Peyer's patch (tissue), 4 donors: ENCODE measurements at regions not wholly inside any gene's neighbourhood (a gene's known extent, or its start where the extent isn't known, plus 50 kb on each side); places are given as distances from the start of the nearest gene placed in this dataset.
A peak's percentile ranks its signal among the peaks of the same experiment; 100 is the strongest.

Experiments
- DNase-seq, 3 donors: peaks; one replicate each; pipeline ENCODE4 v3.0.0-alpha.2; 2017 to 2019
- H3K27ac ChIP-seq, 4 donors: fragments of 200-600 bp; sonication (generic); one replicate each; pipeline ENCODE4 v1.5.1; 2016 to 2019
- H3K27me3 ChIP-seq, 2 donors: fragments of 200-600 bp; sonication (generic); one replicate each; pipeline ENCODE4 v1.5.1; 2019
- H3K36me3 ChIP-seq, 3 donors: fragments of 200-600 bp; sonication (generic); one replicate each; pipeline ENCODE4 v1.5.1; 2016 to 2019
- H3K4me1 ChIP-seq, 4 donors: fragments of 200-600 bp; sonication (generic); one replicate each; pipeline ENCODE4 v1.5.1; 2016 to 2019
- H3K4me3 ChIP-seq, 4 donors: fragments of 200-600 bp; sonication (generic); 1 replicate in 3 of 4; 2 replicates in 1 of 4; pipeline ENCODE4 v1.5.1; 2016 to 2019; ENCODE audit warnings: mild to moderate bottlenecking in 1 of 4
- H3K9me3 ChIP-seq, 4 donors: fragments of 200-600 bp; sonication (generic); one replicate each; pipeline ENCODE4 v1.5.1; 2016 to 2019; ENCODE audit warnings: mild to moderate bottlenecking in 1 of 4
- POLR2A ChIP-seq, 2 donors: fragments of 450-650 bp; IDR thresholded peaks; one replicate each; pipeline ENCODE4 v1.5.1; 2017; ENCODE audit warnings: antibody characterized with exemption in 2 of 2, mild to moderate bottlenecking in 2 of 2, moderate library complexity in 2 of 2
- TF ChIP-seq, protein P1 (sequence below), 6 experiments: fragments of 450-650 bp in 4 of 6; fragments of 200-600 bp in 2 of 6; sonication (generic) in 1 of 6; IDR thresholded peaks; one replicate each; pipeline ENCODE4 v1.5.1; 2017 to 2019; ENCODE audit warnings: antibody characterized with exemption in 6 of 6, mild to moderate bottlenecking in 3 of 6, moderate library complexity in 1 of 6

- no peaks in the 10 kb centered on the region for H3K36me3 ChIP-seq
- no peak for DNase-seq
- no peak for TF ChIP-seq POLR2A (IDR thresholded peaks at IDR 0.05)
- TF ChIP-seq, protein P1, sequence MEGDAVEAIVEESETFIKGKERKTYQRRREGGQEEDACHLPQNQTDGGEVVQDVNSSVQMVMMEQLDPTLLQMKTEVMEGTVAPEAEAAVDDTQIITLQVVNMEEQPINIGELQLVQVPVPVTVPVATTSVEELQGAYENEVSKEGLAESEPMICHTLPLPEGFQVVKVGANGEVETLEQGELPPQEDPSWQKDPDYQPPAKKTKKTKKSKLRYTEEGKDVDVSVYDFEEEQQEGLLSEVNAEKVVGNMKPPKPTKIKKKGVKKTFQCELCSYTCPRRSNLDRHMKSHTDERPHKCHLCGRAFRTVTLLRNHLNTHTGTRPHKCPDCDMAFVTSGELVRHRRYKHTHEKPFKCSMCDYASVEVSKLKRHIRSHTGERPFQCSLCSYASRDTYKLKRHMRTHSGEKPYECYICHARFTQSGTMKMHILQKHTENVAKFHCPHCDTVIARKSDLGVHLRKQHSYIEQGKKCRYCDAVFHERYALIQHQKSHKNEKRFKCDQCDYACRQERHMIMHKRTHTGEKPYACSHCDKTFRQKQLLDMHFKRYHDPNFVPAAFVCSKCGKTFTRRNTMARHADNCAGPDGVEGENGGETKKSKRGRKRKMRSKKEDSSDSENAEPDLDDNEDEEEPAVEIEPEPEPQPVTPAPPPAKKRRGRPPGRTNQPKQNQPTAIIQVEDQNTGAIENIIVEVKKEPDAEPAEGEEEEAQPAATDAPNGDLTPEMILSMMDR (IDR thresholded peaks at IDR 0.05), result no peak
- H3K4me1 ChIP-seq, result no peaks in the 10 kb centered on the region
- no peak overlapping the region for H3K27ac ChIP-seq
- no peak overlapping the region for H3K4me3 ChIP-seq
- H3K27me3 ChIP-seq, result no peaks in the 10 kb centered on the region
- H3K9me3 ChIP-seq, result no peaks in the 10 kb centered on the region
Measured at GRCh38 chr6:48835421-48835958, 627.6 kb downstream of the MMUT start.

DNA sequence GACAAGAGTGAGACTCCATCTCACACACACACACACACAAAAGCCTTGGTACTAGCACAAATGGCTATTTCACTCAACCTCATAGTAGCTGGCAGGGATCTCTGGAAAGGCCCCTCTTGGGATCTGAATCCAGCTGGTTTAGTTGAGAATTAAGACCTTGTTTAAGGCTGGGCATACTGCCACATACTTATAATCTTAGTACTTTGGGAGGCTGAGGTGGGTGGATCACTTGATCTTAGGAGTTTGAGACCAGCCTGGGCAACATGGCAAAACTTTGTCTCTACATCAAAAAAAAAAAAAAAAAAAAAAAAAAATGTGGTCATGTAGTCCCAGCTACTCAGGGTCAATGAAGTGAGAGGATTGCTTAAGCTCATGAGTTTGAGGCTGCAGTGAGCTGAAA is 628.3 kb downstream of the MMUT start:
- no peak for DNase-seq
- H3K27ac ChIP-seq, result no peak overlapping the region
- no peaks in the 10 kb centered on the region for H3K9me3 ChIP-seq
- no peaks in the 10 kb centered on the region for H3K4me1 ChIP-seq
- no peaks in the 10 kb centered on the region for H3K36me3 ChIP-seq
- no peak overlapping the region for H3K4me3 ChIP-seq
- H3K27me3 ChIP-seq, result no peaks in the 10 kb centered on the region
- TF ChIP-seq, protein P1 (IDR thresholded peaks at IDR 0.05), result no peak
- no peak for TF ChIP-seq POLR2A (IDR thresholded peaks at IDR 0.05)

DNA sequence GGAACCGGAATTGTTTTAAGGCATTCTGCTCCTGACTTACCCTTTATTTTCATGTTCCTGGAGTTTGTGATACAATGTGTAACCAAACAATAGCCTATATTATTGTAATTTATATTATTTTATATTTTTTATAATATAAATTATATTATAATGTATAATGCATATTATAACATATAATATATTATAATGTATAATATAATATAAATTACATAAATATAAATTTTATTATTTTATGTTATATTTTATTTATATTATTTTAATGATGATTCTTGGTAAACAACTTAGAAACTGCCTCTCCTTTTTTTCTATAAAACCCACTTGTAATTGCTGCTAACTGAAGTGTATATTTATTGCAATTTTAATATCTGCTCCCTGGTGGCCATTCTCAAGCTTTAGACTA is 629.1 kb downstream of the MMUT start:
- Histone ChIP-seq H3K9me3 (no peaks in the 10 kb centered on the region), H3K4me3 (no peak overlapping the region), H3K27ac (no peak overlapping the region), H3K4me1 (no peaks in the 10 kb centered on the region), H3K27me3 (no peaks in the 10 kb centered on the region), H3K36me3 (no peaks in the 10 kb centered on the region)
- TF ChIP-seq POLR2A (IDR thresholded peaks at IDR 0.05), result no peak
- TF ChIP-seq, protein P1 (IDR thresholded peaks at IDR 0.05), result no peak
- no peak for DNase-seq

DNA sequence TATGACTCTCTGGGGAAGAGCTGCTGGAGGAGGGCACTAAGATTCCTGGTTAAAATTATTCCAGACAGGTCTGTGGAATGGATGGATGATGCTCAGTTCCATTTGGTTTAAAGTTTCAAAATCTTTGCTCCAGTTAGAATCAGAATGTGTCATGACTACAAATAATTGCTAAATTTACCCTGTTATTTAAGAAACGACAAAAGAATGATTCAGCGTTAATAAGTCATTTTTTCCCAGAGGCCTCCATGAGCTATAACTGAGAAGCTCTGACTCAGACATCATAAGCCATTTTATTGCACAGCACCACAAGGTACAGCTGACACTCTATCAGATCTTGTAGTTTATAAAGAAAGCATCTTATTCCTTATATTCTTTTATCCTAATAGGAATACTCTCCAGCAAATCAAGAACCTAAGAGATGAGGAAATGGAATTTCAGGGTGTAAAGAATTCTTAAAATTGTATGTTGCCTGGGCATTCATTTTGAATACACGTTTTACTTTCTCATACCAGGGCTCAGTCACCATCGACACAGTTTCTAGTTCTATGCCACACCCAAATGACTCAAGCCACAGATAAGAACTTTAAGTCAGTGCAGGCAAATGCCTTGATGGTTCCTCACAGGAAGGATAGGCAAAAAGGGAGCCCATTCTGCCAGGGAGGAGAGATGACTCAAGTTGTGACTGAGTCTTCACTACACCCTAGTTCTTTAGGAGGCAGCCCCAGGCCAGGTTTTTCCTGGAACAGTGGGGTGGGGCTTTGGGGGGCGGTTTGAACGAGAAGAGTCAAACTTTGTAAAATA is 636.0 kb downstream of the MMUT start:
- Histone ChIP-seq H3K27me3 (no peaks in the 10 kb centered on the region), H3K4me1 (no peaks in the 10 kb centered on the region), H3K4me3 (no peak overlapping the region), H3K36me3 (no peaks in the 10 kb centered on the region), H3K27ac (peak overlapping the region in 1 of 4 donors; percentile 64), H3K9me3 (no peaks in the 10 kb centered on the region)
- peak in 1 of 3 donors; percentile 50 for DNase-seq
- TF ChIP-seq, protein P1 (IDR thresholded peaks at IDR 0.05), result no peak
- no peak for TF ChIP-seq POLR2A (IDR thresholded peaks at IDR 0.05)

DNA sequence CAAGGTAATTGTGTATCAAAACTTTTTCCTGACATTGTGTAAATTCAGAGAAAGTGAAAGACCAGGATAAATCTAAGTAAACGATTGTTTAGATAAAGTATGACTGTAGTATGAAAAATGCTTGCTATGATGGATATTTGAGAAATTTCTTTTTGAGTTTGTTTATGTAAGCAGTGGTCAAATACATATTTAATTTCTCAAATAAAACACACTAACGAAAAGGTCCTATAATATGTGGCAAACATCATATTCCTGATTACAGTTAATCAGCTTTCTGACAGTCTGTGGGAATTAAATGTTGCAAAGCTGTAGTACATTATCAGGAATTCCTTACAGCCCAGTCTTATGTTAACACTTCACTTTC is 636.9 kb downstream of the MMUT start:
- no peak overlapping the region for H3K27ac ChIP-seq
- no peaks in the 10 kb centered on the region for H3K4me1 ChIP-seq
- no peak overlapping the region for H3K4me3 ChIP-seq
- H3K9me3 ChIP-seq, result no peaks in the 10 kb centered on the region
- no peaks in the 10 kb centered on the region for H3K36me3 ChIP-seq
- TF ChIP-seq POLR2A (IDR thresholded peaks at IDR 0.05), result no peak
- TF ChIP-seq, protein P1 (IDR thresholded peaks at IDR 0.05), result no peak
- H3K27me3 ChIP-seq, result no peaks in the 10 kb centered on the region
- DNase-seq, result no peak
